ENCODE measurements at regions not wholly inside any gene's neighbourhood (a gene's known extent, or its start where the extent isn't known, plus 50 kb on each side); places are given as distances from the start of the nearest gene placed in this dataset.

DNA sequence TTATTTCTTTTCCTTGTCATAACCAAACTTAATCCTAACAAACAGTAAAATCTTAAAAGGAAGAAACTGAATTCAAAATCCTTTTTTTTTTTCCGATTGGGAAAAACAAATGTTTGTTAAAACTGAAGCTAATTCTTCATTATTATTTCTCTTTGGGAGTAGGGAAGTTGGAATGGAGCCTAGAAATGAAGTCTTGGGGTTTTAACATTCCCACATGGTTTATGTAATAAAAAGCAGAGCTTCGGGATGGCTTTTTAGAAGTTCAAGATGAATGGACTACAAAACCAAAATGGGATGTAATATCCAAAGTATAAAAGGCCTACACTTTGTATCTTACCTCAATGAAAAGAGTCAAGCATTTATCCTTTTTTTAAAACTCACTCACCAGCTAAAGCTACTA lies 189.0 kb upstream of the TMC3 start:
- Histone ChIP-seq H3K27ac (ENCODE audit: low read depth, low read length) (no peak overlapping the region), H3K4me1 (ENCODE audit: control insufficient read depth, insufficient read depth, low read length) (no peaks in the 10 kb centered on the region), H3K27me3 (ENCODE audit: control insufficient read depth, insufficient read depth, low read length) (no peaks in the 10 kb centered on the region), H3K36me3 (ENCODE audit: control insufficient read depth, insufficient read depth, low read length) (no peaks in the 10 kb centered on the region), H3K4me3 (ENCODE audit: low read depth, low read length) (no peak overlapping the region), H3K9me3 (ENCODE audit: control insufficient read depth, insufficient read depth, low read depth, low read length) (no peaks in the 10 kb centered on the region), H3K9ac (ENCODE audit: low read length) (no peak overlapping the region)

DNA sequence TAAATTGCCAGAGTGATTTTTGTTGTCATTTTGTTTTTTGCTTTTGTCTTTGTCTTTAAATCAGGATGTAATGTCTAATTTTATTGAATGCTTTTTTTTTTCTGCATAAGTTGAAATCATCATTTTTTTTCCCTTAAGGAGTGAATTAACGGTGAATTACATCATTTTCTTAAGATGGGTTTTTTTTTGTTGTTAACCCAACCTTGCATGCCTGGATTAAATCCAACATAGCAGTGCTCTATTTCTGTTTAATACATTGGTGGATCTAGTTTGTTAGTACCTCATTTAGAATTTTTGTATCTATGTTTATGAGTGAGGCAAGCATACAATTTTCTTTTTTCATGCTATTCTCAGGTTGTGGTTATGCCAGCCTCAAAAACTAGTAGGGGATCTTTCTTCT lies 186.4 kb upstream of the TMC3 start:
- no peak overlapping the region for H3K4me3 ChIP-seq (ENCODE audit: low read depth, low read length)
- H3K4me1 ChIP-seq (ENCODE audit: control insufficient read depth, insufficient read depth, low read length), result no peaks in the 10 kb centered on the region
- H3K36me3 ChIP-seq (ENCODE audit: control insufficient read depth, insufficient read depth, low read length), result no peaks in the 10 kb centered on the region
- no peak overlapping the region for H3K9ac ChIP-seq (ENCODE audit: low read length)
- no peak overlapping the region for H3K27ac ChIP-seq (ENCODE audit: low read depth, low read length)
- H3K9me3 ChIP-seq (ENCODE audit: control insufficient read depth, insufficient read depth, low read depth, low read length), result no peaks in the 10 kb centered on the region
- no peaks in the 10 kb centered on the region for H3K27me3 ChIP-seq (ENCODE audit: control insufficient read depth, insufficient read depth, low read length)

DNA sequence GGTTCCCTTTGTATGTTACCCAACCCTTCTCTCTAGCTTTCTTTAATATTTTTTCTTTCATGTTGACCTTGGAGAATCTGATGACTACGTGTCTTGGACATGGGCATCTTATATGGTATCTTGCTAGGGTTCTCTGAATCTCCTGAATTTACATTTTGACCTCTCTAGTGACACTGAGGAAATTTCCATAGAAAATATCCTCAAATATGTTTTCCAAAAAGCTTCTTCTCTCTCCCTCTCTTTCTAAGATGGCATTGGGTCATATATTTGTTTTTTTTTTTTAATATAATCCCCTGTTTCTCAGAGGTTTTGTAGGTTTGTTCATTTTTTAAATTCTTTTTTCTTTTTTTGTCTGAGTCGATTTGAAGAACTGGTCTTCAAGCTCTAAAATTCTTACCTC lies 184.0 kb upstream of the TMC3 start:
- no peak overlapping the region for H3K9ac ChIP-seq (ENCODE audit: low read length)
- H3K4me3 ChIP-seq (ENCODE audit: low read depth, low read length), result no peak overlapping the region
- H3K27ac ChIP-seq (ENCODE audit: low read depth, low read length), result no peak overlapping the region
- no peaks in the 10 kb centered on the region for H3K9me3 ChIP-seq (ENCODE audit: control insufficient read depth, insufficient read depth, low read depth, low read length)
- H3K27me3 ChIP-seq (ENCODE audit: control insufficient read depth, insufficient read depth, low read length), result no peaks in the 10 kb centered on the region
- H3K36me3 ChIP-seq (ENCODE audit: control insufficient read depth, insufficient read depth, low read length), result no peaks in the 10 kb centered on the region
- H3K4me1 ChIP-seq (ENCODE audit: control insufficient read depth, insufficient read depth, low read length), result no peaks in the 10 kb centered on the region

DNA sequence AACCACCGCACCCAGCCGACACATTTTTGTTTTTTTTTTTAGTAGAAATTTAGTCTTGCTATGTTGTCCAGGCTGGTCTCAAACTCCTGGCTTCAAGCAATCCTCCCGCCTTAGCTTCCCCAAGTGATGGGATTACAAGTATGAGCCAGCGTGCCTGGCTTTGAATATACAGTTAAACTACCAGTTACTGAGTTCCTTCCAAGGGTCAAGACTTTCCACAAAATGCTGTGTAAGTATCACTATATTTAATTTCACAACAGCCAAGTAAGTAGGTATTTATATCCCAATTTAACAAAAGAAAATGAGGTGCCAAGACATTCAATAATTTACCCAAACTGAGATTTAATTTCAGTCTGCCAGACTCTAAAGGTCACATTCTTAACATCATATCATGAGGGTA lies 181.3 kb upstream of the TMC3 start:
- H3K9ac ChIP-seq (ENCODE audit: low read length), result no peak overlapping the region
- no peak overlapping the region for H3K4me3 ChIP-seq (ENCODE audit: low read depth, low read length)
- H3K9me3 ChIP-seq (ENCODE audit: control insufficient read depth, insufficient read depth, low read depth, low read length), result no peaks in the 10 kb centered on the region
- H3K4me1 ChIP-seq (ENCODE audit: control insufficient read depth, insufficient read depth, low read length), result no peaks in the 10 kb centered on the region
- H3K27me3 ChIP-seq (ENCODE audit: control insufficient read depth, insufficient read depth, low read length), result no peaks in the 10 kb centered on the region
- no peaks in the 10 kb centered on the region for H3K36me3 ChIP-seq (ENCODE audit: control insufficient read depth, insufficient read depth, low read length)
- H3K27ac ChIP-seq (ENCODE audit: low read depth, low read length), result no peak overlapping the region

DNA sequence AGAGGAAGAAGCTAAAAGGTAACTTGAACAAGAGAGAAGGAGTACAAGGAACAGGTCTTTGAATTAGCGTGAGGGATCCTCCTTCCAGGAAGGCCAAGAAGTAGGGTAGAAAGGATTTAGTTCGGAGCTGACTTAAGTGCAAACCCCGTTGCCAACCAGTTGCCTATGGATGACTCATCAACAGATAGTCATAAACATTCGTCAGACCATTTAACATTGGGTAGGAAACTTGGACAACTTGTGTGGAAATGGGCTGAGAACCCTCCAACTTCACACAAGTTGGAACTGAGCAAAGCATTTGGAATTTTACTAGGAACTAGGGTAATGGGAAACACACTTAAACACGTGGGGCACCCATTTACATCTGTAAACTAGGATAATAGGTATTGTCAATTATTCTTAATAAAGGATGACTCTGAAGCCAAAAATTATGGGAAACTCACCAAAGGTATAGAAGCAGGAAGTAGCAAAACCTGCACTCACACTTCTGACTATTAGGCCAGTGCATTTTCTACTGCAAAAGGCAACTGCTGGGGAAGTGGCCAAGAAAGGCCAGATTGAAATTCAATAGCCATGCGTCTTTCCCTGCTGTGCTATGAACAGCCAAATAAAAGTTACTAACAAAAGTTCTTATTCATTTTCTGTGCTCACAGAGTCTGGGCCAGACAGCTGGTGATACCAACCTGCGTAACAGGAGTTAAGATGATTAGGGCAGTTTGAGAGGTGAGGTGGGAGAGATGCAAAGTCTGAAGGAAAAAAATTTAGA lies 174.5 kb upstream of the TMC3 start:
- H3K9me3 ChIP-seq (ENCODE audit: control insufficient read depth, insufficient read depth, low read depth, low read length), result no peaks in the 10 kb centered on the region
- no peaks in the 10 kb centered on the region for H3K27me3 ChIP-seq (ENCODE audit: control insufficient read depth, insufficient read depth, low read length)
- no peaks in the 10 kb centered on the region for H3K36me3 ChIP-seq (ENCODE audit: control insufficient read depth, insufficient read depth, low read length)
- H3K27ac ChIP-seq (ENCODE audit: low read depth, low read length), result no peak overlapping the region
- no peak overlapping the region for H3K4me3 ChIP-seq (ENCODE audit: low read depth, low read length)
- H3K4me1 ChIP-seq (ENCODE audit: control insufficient read depth, insufficient read depth, low read length), result peaks cover 8% of the 10 kb centered on the region; the same call in 1 of the 2 replicates
- H3K9ac ChIP-seq (ENCODE audit: low read length), result no peak overlapping the region

DNA sequence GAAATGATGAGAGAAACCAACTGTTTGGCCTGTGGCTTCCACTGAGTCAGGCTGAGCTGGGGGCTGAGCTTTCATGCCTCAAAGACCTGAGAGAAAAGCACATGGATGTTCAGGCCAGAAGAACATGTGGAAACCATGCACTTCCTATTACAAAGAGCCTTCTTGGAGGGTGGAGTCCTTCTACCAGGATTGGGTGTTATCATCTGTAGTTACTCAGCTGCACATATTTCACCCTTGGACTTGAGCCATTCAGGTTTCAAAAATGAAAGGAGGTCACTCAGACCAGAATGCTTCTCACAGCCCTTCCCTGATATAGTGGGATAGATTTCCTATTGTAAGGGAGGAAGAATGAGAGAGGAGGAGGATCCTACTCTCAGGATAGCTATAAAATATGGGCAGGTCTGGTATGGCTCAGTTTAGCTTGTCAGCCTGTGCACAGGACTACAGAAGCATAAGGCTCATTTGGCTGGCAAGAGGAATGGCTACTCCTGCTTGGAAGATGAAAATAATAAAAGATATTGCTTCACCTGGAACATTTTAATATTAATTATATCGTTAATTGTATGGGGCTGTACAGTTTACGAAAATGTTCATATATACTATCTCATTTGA lies 173.6 kb upstream of the TMC3 start:
- Histone ChIP-seq H3K4me3 (ENCODE audit: low read depth, low read length) (no peak overlapping the region), H3K9ac (ENCODE audit: low read length) (no peak overlapping the region), H3K9me3 (ENCODE audit: control insufficient read depth, insufficient read depth, low read depth, low read length) (no peaks in the 10 kb centered on the region; the same call in 1 of the 2 replicates), H3K36me3 (ENCODE audit: control insufficient read depth, insufficient read depth, low read length) (no peaks in the 10 kb centered on the region), H3K27ac (ENCODE audit: low read depth, low read length) (no peak overlapping the region), H3K27me3 (ENCODE audit: control insufficient read depth, insufficient read depth, low read length) (no peaks in the 10 kb centered on the region), H3K4me1 (ENCODE audit: control insufficient read depth, insufficient read depth, low read length) (peaks cover 8% of the 10 kb centered on the region; the same call in 1 of the 2 replicates)

DNA sequence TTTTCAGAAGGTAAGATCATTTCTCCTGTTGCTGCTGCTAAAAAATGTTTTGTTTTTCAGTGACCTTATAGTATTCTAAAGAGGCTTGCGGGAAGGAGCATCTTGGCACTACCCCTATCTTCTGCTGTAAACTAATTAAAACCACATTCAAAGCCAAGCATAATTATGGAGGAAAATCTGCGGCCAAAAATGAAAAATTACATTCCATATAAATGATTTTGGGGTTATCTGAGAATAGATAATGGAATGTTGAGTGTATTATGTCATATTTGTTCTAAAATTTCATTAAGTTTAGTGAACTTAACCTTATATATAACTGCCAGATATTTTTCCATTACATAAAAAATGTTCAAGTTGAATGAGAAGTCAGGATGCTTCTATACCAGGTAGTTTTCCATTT lies 170.4 kb upstream of the TMC3 start:
- H3K27me3 ChIP-seq (ENCODE audit: control insufficient read depth, insufficient read depth, low read length), result no peaks in the 10 kb centered on the region
- no peak overlapping the region for H3K4me3 ChIP-seq (ENCODE audit: low read depth, low read length)
- H3K9ac ChIP-seq (ENCODE audit: low read length), result no peak overlapping the region
- peaks cover 8% of the 10 kb centered on the region; the same call in 1 of the 2 replicates for H3K4me1 ChIP-seq (ENCODE audit: control insufficient read depth, insufficient read depth, low read length)
- no peak overlapping the region for H3K27ac ChIP-seq (ENCODE audit: low read depth, low read length)
- no peaks in the 10 kb centered on the region for H3K36me3 ChIP-seq (ENCODE audit: control insufficient read depth, insufficient read depth, low read length)
- H3K9me3 ChIP-seq (ENCODE audit: control insufficient read depth, insufficient read depth, low read depth, low read length), result no peaks in the 10 kb centered on the region; the same call in 1 of the 2 replicates

DNA sequence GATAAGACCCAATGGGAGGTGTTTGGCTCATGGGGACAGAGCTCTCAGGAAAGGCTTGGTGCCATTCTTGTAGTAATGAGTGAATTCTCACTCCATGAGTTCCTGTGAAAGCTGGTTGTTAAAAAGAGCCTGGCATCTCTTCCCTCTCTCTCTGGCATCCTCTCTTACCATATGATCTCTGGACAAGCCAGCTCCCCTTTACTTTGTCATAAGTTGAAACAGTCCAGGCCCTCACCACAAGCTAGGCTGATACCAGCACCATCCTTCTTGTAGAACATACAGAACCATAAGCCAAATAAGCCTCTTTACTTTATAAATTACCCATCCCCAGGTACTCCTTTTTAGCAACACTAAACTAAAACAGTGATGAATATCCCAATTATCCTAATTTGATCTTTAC lies 166.9 kb upstream of the TMC3 start:
- H3K27me3 ChIP-seq (ENCODE audit: control insufficient read depth, insufficient read depth, low read length), result no peaks in the 10 kb centered on the region
- H3K9ac ChIP-seq (ENCODE audit: low read length), result no peak overlapping the region
- no peak overlapping the region for H3K4me3 ChIP-seq (ENCODE audit: low read depth, low read length)
- no peaks in the 10 kb centered on the region for H3K36me3 ChIP-seq (ENCODE audit: control insufficient read depth, insufficient read depth, low read length)
- no peaks in the 10 kb centered on the region for H3K4me1 ChIP-seq (ENCODE audit: control insufficient read depth, insufficient read depth, low read length)
- H3K27ac ChIP-seq (ENCODE audit: low read depth, low read length), result no peak overlapping the region
- no peaks in the 10 kb centered on the region; the same call in 1 of the 2 replicates for H3K9me3 ChIP-seq (ENCODE audit: control insufficient read depth, insufficient read depth, low read depth, low read length)

DNA sequence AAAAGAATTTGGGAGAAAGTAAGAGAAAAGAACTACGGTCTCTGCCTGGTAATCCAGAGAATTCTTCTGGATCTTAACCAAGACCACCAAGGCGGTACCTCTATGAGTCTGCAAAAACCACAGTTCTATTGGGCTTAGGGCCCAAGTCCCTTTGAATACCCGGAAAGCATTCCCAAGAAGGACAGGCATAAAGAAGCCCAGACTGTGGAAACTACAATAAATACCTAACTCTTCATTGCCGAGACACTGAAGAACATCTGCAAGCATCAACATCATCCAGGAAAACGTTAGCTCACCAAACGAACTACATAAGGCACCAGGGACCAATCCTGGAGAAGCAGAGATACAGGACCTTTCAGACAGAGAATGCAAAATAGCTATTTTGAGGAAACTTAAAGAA lies 162.3 kb upstream of the TMC3 start:
- no peaks in the 10 kb centered on the region for H3K9me3 ChIP-seq (ENCODE audit: control insufficient read depth, insufficient read depth, low read depth, low read length)
- H3K4me1 ChIP-seq (ENCODE audit: control insufficient read depth, insufficient read depth, low read length), result peaks cover 8% of the 10 kb centered on the region
- no peaks in the 10 kb centered on the region for H3K36me3 ChIP-seq (ENCODE audit: control insufficient read depth, insufficient read depth, low read length)
- no peak overlapping the region for H3K9ac ChIP-seq (ENCODE audit: low read length)
- H3K27ac ChIP-seq (ENCODE audit: low read depth, low read length), result no peak overlapping the region
- H3K27me3 ChIP-seq (ENCODE audit: control insufficient read depth, insufficient read depth, low read length), result no peaks in the 10 kb centered on the region
- no peak overlapping the region for H3K4me3 ChIP-seq (ENCODE audit: low read depth, low read length)

DNA sequence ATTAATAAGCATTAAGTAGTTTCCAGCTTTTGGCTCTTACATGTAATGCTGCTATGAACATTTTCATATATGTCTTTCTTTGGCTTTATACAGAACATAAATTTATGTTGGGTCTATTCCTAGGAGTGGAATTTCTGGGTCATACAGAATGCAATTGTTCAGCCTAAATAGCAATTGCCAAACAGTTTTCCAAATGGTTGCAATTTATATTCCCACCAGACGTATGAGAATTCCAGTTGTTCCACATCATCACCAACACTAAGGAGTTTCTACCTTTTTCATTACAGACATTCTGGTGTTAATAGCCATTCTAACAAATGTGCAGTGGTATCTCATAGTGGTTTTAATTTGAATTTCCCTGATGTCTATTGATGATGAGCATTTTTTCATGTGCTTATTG lies 160.1 kb upstream of the TMC3 start:
- no peak overlapping the region for H3K4me3 ChIP-seq (ENCODE audit: low read depth, low read length)
- no peaks in the 10 kb centered on the region for H3K27me3 ChIP-seq (ENCODE audit: control insufficient read depth, insufficient read depth, low read length)
- H3K36me3 ChIP-seq (ENCODE audit: control insufficient read depth, insufficient read depth, low read length), result no peaks in the 10 kb centered on the region
- no peak overlapping the region for H3K9ac ChIP-seq (ENCODE audit: low read length)
- no peak overlapping the region for H3K27ac ChIP-seq (ENCODE audit: low read depth, low read length)
- peaks cover 30% of the 10 kb centered on the region for H3K4me1 ChIP-seq (ENCODE audit: control insufficient read depth, insufficient read depth, low read length)
- no peaks in the 10 kb centered on the region for H3K9me3 ChIP-seq (ENCODE audit: control insufficient read depth, insufficient read depth, low read depth, low read length)

DNA sequence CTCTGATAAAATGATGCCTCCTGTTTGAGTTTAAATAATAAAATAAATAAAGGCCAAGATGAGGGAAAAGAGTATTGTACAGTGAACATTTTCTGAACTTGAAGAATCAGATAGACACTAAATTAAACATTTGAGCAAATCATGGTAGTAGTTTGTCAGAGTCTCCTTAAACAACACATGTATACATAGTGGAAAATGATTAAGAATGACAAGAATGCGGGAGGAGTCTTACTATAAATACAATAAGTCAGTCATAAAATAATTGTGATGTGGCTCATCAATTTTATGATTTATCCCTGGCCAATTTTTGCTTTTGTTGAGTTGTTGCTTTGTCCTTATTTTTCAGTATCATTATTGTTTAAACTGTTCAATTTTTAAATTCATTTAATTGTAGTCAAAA lies 158.0 kb upstream of the TMC3 start:
- H3K4me1 ChIP-seq (ENCODE audit: control insufficient read depth, insufficient read depth, low read length), result peaks cover 30% of the 10 kb centered on the region
- H3K27ac ChIP-seq (ENCODE audit: low read depth, low read length), result no peak overlapping the region
- no peaks in the 10 kb centered on the region for H3K36me3 ChIP-seq (ENCODE audit: control insufficient read depth, insufficient read depth, low read length)
- H3K9me3 ChIP-seq (ENCODE audit: control insufficient read depth, insufficient read depth, low read depth, low read length), result no peaks in the 10 kb centered on the region
- H3K9ac ChIP-seq (ENCODE audit: low read length), result no peak overlapping the region
- no peak overlapping the region for H3K4me3 ChIP-seq (ENCODE audit: low read depth, low read length)
- H3K27me3 ChIP-seq (ENCODE audit: control insufficient read depth, insufficient read depth, low read length), result no peaks in the 10 kb centered on the region

Measured in HUES6 (cell line).